ENCODE measurements at regions not wholly inside any gene's neighbourhood (a gene's known extent, or its start where the extent isn't known, plus 50 kb on each side); places are given as distances from the start of the nearest gene placed in this dataset.

- intact Hi-C loops (cut with micrococcal nuclease), result no loop called here
Observed at GRCh38 chr6:74956559-74957428, 249.1 kb downstream of the COL12A1 start.

- intact Hi-C loops (cut with micrococcal nuclease), result no loop called here
Observed at GRCh38 chr6:74953708-74954107, 252.1 kb downstream of the COL12A1 start.

GRCh38 chr6:74946961-74947360, 258.9 kb downstream of the COL12A1 start:
- intact Hi-C loops (cut with micrococcal nuclease), result no loop called here

GRCh38 chr6:74942130-74942529, 263.7 kb downstream of the COL12A1 start:
- intact Hi-C loops (cut with micrococcal nuclease), result no loop called here

- intact Hi-C loops (cut with micrococcal nuclease), result no loop called here
Observed at GRCh38 chr6:74941424-74941823, 264.4 kb downstream of the COL12A1 start.

- intact Hi-C loops (cut with micrococcal nuclease), result no loop called here
Observed at GRCh38 chr6:74939721-74940620, 265.9 kb downstream of the COL12A1 start.

- intact Hi-C loops (cut with micrococcal nuclease), result no loop called here
Observed at GRCh38 chr6:74939151-74939708, 266.6 kb downstream of the COL12A1 start.

- intact Hi-C loops (cut with micrococcal nuclease), result no loop called here
Observed at GRCh38 chr6:74937936-74938335, 267.9 kb downstream of the COL12A1 start.

- intact Hi-C loops (cut with micrococcal nuclease), result no loop called here
Observed at GRCh38 chr6:74936886-74937285, 269.0 kb downstream of the COL12A1 start.

GRCh38 chr6:74932232-74932888, 273.5 kb downstream of the COL12A1 start:
- intact Hi-C loops (cut with micrococcal nuclease), result no loop called here

GRCh38 chr6:74931558-74931957, 274.3 kb downstream of the COL12A1 start:
- intact Hi-C loops (cut with micrococcal nuclease), result no loop called here

GRCh38 chr6:74928203-74928602, 277.6 kb downstream of the COL12A1 start:
- intact Hi-C loops (cut with micrococcal nuclease), result no loop called here

GRCh38 chr6:74927299-74927698, 278.6 kb downstream of the COL12A1 start:
- intact Hi-C loops (cut with micrococcal nuclease), result no loop called here

GRCh38 chr6:74925683-74926082, 280.2 kb downstream of the COL12A1 start:
- intact Hi-C loops (cut with micrococcal nuclease), result no loop called here

- intact Hi-C loops (cut with micrococcal nuclease), result no loop called here
Observed at GRCh38 chr6:74914888-74915287, 291.0 kb downstream of the COL12A1 start.

GRCh38 chr6:74912234-74912633, 293.6 kb downstream of the COL12A1 start:
- intact Hi-C loops (cut with micrococcal nuclease), result no loop called here

- intact Hi-C loops (cut with micrococcal nuclease), result no loop called here
Observed at GRCh38 chr6:74902846-74903245, 303.0 kb downstream of the COL12A1 start.

GRCh38 chr6:74902089-74902488, 303.8 kb downstream of the COL12A1 start:
- intact Hi-C loops (cut with micrococcal nuclease), result no loop called here

- intact Hi-C loops (cut with micrococcal nuclease), result no loop called here
Observed at GRCh38 chr6:74901576-74901975, 304.3 kb downstream of the COL12A1 start.

GRCh38 chr6:74899416-74899815, 306.4 kb downstream of the COL12A1 start:
- intact Hi-C loops (cut with micrococcal nuclease), result no loop called here

GRCh38 chr6:74892091-74892490, 313.8 kb downstream of the COL12A1 start:
- intact Hi-C loops (cut with micrococcal nuclease), result no loop called here
